Kidney capillary endothelial cell (primary cell): ENCODE measurements at regions not wholly inside any gene's neighbourhood (a gene's known extent, or its start where the extent isn't known, plus 50 kb on each side); places are given as distances from the start of the nearest gene placed in this dataset.
"Not testable (repeated sequence)": the region's sequence is repeated elsewhere in the genome, so short reads cannot be mapped to it uniquely, and the experiment has no call there.

Experiments
- DNase-seq: peaks from one replicate; pipeline ENCODE4 v3.0.0-alpha.2; 2018; ENCODE audit warnings: low spot score

DNA sequence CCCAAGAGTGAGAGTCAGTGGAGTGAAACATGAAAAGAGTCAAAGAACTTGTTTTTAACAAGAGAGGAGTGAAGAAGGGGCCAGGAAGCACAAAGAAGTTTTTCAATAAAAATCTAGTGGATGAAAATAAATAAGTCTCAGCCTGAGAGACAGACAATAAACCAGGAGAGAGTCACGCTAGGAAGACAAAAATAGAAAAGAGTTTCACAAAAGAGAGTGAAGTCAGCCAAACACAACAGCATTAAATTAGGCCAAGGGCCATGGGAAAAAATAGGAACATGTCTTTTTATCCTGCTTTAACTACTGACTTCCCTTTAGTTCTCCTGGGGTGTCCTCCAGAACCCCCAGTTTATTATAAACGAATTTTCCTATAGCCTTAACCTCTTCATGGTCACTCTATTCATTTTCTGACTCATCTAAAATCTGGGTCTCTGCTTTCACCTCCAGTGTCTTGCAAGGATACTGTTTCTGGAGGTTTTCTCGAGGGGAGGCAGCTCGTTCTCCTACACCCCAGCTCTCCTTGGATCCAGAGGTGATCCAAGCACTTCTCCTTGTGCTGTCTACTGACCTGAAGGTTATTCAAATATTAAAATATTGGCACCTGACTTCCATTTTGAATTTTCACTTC lies 571.5 kb upstream of the PPP2R3A start:
- DNase-seq, result no peak

DNA sequence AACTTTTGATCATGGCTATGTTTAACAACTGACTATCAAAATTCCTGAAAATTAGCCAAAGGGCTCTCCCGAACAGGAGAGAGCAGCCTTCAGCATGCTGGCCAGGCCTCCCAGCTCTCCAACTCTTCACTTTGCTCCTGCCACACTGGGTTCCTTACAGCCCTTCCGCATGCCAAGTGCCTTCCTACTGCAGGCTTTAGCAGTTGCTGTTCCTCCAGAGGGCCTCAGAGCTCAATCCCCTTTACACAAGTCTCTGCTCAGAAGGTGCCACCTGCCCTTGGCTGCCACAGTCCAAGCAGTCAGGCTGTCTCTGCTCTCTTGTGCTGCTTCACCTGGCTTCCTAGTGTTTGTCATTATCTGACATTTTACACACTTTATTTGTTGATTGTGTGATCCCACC lies 553.1 kb upstream of the PPP2R3A start:
- no peak for DNase-seq

DNA sequence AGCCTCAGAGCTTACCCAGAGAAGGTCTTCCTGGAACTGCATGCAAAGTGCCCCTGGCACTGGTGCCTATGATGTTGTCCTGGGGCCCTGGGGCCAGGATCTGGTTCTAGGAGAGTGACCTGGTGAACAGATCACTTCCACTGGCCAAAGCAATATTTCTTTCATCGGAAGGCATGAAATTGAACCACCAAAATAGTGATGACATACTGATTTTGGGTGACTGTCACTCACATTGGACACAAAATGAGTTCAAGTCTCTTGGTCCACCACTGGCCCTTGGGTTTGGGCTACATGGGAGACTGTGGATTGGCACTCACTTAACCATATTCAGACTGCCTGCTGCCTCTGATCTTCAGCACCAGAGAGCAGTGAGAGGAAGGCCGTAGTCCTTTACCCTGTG lies 549.3 kb upstream of the PPP2R3A start:
- DNase-seq, result no peak

DNA sequence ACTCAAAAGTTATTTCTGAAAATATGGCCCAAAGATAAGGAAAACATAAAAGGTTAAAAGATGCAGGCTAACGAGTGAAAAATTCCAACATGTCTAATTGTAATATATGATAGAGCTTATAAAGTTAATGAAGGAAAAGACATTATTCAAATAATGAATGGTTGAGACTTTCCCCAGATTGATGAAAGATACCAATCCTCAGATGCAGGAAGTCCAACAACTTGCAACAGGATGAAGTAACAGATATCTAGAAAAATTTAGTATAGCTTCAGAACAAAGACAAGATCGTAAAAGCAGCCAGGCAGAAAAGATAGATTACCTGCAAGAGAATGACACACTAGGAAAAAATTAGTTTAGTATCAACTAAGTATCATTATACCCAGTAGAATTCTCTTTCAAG lies 546.4 kb upstream of the PPP2R3A start:
- DNase-seq, result no peak

DNA sequence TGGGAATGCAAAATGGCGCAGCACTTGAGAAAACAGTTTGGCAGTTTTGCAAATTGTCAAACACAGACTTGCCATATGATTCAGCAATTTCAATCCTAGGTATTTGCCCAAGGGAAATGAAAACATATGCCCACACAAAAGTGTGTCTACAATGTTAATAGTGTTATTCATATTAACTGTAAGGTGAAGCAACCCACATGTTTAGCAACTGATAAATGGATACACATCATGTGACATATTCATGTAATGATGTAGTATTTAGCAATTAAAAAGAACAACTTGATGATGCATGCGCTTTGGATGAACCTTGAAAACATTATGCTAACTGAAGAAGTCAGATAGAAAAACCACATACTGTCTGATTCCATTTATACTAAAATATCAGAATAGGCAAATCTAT lies 539.0 kb upstream of the PPP2R3A start:
- DNase-seq, result no peak

DNA sequence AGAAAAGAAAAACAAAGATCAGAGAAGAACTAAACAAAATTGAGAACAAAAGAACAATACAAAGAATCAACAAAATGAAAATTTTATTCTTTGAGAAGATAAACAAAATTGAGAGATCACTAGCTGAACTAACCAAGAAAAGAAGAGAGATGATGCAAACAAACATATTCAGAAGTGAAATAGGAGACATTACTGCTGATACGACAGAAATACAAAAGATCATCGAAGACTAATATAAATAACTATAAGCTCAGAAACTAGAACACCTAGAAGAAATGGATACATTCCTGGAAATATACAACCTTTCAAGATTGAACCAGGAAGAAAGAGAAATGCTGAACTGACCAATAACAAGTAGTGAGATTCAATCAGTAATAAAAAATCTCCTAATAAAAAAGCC lies 533.1 kb upstream of the PPP2R3A start:
- no peak for DNase-seq

DNA sequence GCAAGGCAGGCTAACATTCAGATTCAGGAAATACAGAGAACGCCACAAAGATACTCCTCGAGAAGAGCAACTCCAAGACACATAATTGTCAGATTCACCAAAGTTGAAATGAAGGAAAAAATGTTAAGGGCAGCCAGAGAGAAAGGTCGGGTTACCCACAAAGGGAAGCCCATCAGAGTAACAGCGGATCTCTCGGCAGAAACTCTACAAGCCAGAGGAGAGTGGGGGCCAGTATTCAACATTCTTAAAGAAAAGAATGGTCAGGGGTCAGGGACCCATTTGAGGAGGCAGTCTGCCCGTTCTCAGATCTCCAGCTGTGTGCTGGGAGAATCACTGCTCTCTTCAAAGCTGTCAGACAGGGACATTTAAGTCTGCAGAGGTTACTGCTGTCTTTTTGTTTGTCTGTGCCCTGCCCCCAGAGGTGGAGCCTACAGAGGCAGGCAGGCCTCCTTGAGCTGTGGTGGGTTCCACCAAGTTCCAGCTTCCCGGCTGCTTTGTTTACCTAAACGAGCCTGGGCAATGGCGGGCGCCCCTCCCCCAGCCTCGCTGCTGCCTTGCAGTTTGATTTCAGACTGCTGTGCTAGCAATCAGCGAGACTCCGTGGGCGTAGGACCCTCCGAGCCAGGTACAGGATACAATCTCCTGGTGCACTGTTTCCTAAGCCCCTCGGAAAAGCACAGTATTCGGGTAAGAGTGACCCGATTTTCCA lies 526.5 kb upstream of the PPP2R3A start:
- DNase-seq, result not testable (repeated sequence)

DNA sequence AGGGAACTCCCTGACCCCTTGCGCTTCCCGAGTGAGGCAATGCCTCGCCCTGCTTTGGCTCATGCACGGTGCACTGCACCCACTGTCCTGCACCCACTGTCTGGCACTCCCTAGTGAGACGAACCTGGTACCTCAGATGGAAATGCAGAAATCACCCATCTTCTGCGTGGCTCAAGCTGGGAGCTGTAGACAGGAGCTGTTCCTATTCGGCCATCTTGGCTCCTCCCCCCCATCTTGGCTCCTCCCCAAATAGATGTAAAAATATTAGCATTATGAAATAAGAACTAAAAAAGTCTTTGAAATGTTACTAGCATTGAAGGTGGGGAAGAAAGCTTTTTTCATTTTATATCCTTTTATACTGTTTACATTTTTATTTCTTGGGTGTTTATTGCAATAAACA lies 525.9 kb upstream of the PPP2R3A start:
- DNase-seq, result not testable (repeated sequence)

DNA sequence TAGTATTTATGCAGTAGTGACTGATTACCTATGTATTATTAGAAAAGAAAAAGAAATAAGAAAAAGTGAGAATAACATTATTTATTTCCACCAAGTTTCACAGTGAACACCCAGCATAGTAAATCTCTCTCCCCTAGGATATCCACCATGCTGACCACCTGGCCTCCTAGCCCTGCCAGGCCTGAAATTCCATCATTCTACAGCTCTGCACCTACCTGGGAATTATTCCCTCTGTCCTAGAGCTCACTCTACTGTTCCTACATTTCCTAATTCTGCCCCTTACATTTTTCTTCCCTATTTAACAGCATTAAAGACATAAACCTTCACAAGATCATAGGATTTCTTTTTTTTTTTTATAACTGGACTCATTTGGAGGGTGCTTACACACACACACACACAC lies 525.3 kb upstream of the PPP2R3A start:
- DNase-seq, result no peak

DNA sequence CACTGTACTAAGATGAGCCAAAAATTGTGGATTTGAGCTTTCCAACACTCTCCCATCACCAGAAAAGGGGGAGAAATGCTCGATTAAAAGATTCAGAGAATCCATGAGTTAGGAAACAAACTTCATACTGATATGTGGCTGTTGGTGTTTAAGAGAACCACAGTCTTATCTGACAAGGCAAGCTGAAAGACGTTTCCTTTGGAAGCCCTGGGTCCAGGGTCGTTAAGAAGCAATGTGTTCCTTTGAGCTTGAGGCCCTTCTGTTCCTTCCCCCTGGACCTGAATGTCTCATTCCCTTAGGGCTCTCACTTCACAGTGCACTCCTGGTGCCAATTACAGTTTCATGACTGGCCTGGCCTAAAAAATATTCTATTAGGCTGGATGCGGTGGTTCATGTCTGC lies 524.8 kb upstream of the PPP2R3A start:
- DNase-seq, result no peak

DNA sequence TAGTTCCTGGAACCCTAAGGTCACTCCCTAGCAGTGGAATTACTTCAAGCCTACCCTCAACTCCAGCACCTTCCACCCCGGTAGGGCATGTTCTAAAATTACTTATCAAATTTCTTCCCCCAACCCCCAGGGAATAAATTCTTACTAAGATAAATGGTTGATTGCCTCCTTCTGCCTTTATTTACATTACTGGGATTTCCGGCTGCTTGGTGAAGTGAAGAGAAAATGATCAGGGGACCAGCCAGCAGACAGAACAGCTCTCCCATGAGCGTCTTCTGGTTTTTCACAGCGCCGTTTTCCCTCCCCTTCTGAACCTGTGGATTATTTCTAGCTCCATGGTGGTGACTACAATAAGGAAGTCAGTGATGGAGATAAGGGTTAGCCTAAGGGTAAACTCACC lies 521.5 kb upstream of the PPP2R3A start:
- DNase-seq, result no peak

DNA sequence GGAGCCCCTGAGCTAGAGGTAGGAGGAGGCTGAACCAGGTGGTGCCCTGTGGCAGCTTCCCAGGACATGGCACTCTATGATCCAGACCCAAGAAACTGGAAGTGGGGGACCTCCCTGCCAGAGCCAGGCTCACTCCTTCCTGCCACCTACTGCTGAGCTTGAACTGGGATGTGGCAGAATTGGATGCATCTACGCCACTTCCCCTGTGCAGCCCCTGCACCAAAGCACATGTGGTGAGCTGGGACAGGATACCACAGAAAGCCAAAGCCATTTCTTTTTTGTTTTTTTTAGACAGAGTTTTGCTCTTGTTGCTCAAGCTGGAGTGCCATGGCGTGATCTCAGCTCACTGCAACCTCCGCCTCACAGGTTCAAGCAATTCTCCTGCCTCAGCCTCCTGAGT lies 518.0 kb upstream of the PPP2R3A start:
- no peak for DNase-seq

DNA sequence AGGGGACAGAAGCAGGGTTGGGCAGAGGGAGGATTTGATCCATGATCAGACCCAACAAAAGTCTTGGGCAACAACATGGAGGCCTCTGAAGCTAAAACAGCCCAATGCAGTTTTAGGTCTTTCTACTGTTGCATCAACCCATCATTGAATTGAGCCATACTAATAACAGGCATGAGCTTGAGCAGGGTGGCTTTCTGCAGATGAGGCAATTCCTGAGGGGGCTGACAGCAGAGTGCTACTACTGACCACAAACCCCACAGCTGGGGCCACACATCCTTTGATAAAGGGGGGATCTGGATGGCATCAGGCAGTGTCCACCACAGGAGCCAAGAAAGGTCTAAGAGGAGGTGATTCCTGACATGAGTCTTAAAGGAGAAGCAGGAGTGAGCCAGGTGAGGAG lies 517.0 kb upstream of the PPP2R3A start:
- no peak for DNase-seq

DNA sequence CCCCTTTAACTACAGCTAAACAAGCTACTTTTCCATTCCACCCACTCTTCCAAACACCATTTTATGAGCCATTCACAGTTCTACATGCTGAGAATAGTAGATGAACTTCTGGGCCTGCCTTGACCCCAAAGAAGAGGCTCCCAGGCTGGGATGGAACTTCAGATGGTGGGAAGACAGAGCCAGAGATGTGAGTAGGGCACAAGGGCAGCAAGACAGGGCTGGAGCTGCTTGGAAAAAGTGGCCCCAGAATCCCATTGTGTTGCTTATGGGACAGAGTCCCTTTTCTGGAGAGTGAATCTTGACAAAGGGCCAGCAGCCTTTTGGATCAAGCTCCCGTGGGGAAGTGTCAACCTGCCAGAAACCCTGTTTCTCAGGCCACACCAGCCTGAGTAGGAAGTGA lies 516.5 kb upstream of the PPP2R3A start:
- DNase-seq, result no peak

DNA sequence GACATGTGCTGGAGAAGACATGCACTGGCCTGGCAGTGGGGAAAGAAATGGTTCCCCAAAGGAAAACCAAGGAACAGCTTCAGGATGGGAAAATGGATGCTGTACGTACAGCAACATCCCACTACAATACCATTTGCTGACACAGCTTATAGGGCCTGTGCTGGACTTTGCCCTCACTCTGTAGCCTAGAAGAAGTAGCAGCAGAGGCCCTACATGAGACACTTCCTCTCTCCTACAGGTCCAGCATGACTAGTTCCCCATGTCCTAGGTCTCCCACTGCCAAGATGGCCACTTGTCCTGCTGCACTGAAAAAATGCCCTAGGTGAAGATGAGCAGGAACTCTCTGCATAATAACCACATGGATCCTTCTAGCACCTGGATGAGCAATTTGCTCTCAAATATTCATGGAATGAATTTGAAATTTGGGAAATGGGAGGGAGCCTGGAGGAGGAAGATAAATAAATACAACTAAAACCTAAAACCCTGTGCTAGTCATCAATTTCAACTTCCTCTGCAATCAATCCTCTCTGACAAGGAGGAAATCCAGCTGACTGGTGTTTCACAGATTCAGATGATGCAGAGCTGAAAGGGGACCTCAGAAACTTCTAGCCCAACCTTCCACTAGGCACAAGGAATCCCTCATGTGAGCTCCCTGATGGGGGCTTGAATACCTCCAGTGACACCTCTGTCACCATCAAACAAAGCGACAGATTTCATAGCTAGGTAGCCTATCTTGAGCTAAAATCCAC lies 514.3 kb upstream of the PPP2R3A start:
- DNase-seq, result no peak

DNA sequence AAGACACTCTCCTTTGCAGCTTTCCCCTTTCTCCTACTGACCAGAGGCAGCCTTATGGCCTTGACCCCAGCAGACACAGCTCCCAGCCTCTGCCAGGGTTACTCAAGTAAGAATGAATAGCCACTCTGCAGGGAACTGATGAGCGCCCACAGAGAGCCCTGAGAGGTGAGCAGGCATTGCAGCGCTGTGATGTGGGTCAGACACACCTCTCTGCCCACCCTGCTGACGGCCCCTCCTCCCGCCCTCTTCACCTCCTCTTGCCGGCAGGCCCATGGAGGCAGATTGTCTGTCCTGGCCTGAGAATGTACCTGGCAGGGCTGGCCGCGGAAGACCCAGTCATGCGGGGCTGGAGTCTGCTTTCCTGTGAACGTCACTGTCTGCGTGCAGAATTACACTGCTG lies 512.6 kb upstream of the PPP2R3A start:
- DNase-seq, result no peak

DNA sequence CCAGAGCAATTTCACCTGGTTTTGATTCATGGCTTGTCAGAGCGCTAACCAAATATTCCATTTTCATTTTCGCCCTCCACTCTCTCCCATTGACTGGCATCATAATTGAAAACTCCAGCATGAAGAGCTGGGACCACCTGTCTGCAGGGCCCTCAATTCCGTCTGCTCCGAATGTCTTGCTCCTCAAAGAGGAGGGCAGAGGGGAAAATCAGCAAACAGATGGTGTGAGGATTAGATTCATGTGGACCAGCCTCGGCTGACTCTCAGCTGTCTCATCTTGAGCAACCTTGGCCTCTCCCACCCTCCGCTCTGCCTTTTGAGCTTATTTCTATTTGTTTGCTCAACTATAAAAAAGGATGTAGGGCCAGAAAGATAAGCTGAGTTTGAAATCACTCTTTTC lies 512.2 kb upstream of the PPP2R3A start:
- DNase-seq, result no peak

DNA sequence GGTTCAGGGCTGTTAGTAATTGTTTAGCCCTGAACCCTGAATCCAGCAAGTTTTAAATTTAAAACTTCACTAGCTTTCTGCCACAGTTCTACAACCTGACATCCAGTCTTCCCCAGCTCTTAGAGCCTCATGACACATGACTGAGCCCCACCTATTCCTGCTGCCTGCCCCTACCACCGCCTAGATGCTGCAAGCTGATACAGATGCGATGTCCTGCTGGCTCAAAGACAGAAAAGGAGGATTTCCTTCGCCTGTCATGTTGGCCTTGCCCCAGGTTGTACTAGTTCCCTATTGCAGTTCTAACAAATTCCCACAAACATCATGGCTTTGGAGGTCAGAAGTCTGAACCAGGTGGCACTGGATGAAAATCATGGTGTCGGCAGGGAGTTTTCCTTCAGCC lies 510.6 kb upstream of the PPP2R3A start:
- no peak for DNase-seq

DNA sequence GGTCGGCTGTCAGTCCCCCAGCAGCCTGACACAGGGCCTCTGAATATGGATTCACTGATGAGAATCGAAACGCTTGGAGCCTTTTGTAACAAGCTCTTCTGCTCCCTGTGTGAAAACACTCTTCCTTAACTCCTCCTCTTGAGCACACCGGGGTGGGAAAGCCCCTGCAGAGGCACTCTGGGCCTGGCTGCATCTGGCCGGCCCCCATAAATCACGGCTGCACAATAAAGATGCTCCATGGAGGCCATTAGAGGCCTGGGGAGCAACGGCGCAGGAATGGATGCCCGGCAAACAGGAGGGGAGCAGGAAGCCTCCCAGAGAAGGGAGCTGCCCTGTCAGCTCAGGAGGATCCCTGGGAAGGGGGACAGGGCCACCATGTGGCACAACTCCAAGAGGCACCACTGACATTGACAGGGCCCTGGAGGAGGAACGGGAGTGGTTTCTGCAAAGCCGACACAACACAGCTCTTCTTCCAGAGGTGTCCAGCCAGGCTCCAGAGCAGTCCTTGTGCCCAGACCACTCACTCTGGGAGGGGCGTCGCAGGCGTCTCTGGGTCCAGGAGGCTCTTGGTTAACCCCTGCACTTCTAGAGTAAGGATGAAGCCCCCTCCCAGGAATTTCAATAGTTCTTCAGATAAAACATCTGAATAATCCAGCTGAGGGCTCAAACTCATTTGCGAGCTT lies 509.3 kb upstream of the PPP2R3A start:
- DNase-seq, result no peak

DNA sequence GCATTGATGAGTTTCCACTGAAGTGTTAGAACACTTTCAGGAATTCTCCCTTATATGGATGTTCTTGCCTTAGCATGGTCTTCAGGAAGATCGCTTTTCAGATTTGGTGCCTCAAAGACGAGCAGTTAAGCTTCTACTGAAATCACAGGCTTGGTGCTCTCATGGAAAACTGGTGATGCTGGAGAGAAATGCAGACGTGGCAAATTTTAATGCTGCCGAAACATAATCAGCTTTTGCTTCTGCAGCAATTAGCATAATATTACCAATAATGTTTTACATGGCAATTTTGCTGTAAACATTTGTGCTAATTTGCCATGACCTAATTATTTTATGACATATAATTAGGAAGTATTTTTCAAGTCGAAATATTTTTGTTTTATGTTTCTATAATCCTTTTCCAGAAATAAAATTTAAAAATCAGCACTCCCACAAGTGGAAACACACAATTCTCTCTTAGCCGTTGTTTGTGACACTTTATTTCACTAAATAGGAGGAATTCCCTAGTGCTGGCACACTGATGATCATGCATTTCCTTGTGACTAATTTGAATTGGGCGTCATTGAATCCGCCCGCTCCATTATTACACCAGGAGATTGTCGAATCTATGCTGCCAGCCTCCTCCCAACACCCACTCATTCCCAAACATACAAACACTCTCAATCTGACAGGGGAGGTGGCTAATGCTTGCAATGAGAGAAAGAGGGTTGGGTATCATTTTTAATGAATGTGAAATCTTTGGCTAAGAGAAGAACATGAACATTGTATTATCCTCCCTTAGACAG lies 506.8 kb upstream of the PPP2R3A start:
- no peak for DNase-seq

DNA sequence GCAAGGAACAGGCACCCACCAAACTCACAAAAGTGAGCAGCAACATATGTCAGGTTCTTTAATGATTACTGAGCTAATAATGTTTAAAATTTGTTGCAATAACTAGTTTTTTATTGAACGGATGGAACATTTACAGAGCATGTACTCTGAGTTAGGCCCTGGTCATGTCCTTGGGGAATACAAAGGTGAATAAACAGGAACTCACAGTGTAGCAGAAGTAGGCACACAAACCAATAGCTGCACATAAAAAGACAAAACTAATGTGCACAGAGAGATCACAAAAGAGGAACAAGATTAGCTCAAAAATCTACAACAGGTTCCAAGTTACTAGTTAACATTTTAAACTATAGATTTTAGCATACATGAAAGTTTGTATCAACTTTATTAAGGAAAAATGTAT lies 505.3 kb upstream of the PPP2R3A start:
- no peak for DNase-seq

DNA sequence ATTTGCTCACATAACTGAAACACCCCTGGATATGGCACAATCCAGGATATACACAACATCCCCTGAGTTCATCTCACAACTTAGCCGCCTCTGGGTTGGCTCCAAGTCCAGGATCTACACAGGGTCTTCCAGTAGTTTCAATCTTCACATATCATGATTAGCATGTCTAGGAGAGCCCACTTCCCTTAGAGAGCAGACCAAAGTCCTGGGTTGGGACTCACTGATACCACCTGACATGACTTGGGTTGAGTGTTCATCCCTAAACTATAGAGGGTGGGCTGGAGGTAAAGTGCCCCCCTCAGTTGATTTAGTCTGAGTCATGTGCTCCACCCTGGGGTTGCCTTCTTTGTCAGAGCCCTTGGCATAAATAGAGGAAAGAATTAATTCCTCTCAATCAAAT lies 493.6 kb upstream of the PPP2R3A start:
- DNase-seq, result no peak
